Keratinocyte (primary cell): ENCODE measurements at regions not wholly inside any gene's neighbourhood (a gene's known extent, or its start where the extent isn't known, plus 50 kb on each side); places are given as distances from the start of the nearest gene placed in this dataset.

ENCODE experiments used
- CTCF ChIP-seq, 3 experiments: IDR thresholded peaks in 1 of 3; conservative IDR thresholded peaks in 1 of 3; optimal IDR thresholded peaks in 1 of 3; 2 replicates in 2 of 3; 3 replicates in 1 of 3; pipeline versions ENCODE3 to v1.5.1; 2011; ENCODE audit warnings: low read length in 3 of 3, mild to moderate bottlenecking in 3 of 3, moderate library complexity in 2 of 3, control low read depth in 1 of 3, inconsistent platforms in 1 of 3; ENCODE audit not compliant: insufficient read depth in 2 of 3; ENCODE audit errors: extremely low read depth in 1 of 3
- EZH2 ChIP-seq: IDR thresholded peaks from one replicate; pipeline ENCODE4 v1.6.1; 2012; ENCODE audit warnings: inconsistent platforms, mild to moderate bottlenecking, low read length, moderate library complexity

GRCh38 chr9:18352711-18353110 is 121.2 kb upstream of the ADAMTSL1 start:
- TF ChIP-seq CTCF (optimal IDR thresholded peaks at IDR 0.05 in 1 of 3, IDR thresholded peaks at IDR 0.05 in 1 of 3, conservative IDR thresholded peaks at IDR 0.05 in 1 of 3; ENCODE audit: extremely low read depth in 1 of 3, insufficient read depth in 2 of 3, low read length in 3 of 3) = no peak
- no peak for TF ChIP-seq EZH2
